ENCODE measurements at regions not wholly inside any gene's neighbourhood (a gene's known extent, or its start where the extent isn't known, plus 50 kb on each side); places are given as distances from the start of the nearest gene placed in this dataset.
"Not testable (repeated sequence)": the region's sequence is repeated elsewhere in the genome, so short reads cannot be mapped to it uniquely, and the experiment has no call there.

DNA sequence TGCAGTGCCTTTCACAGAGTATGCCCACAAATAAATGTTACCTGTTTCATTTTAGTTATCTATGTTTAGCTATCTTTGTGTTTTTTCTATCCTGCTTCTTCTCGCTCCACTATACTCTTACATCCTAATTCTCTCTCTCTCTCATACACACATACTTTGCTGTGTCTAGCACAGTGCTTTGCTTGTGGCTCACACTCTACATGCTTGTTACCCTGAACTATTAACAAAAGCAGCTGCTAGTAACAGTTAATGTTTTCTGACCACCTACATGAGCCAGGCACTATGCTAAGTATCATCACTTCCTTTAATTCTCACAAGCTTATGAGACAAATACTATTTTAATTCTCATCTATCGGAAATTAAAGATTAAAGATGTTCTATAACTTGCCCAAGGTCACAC, 390.5 kb upstream of the HNRNPA3 start:
- no peak for DNase-seq

DNA sequence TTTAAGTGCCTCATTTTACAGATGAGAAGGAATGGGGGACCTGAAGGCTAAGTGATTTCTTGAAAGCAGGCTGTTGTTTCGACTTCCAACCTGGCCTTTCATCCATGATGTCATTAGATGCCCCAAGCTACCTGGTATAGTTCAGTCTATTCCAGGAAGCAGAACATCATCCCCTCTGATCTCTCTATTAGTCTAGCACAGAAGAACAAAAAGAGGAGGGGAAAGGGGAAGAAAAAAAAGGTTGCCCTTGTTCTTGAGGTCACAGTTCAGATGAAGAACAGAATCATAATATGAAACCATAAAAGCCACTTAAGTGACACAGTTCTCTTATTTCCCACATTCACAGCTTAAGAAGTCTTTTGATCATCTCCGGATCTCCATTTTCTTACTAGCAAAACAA, 386.2 kb upstream of the HNRNPA3 start:
- DNase-seq = no peak

DNA sequence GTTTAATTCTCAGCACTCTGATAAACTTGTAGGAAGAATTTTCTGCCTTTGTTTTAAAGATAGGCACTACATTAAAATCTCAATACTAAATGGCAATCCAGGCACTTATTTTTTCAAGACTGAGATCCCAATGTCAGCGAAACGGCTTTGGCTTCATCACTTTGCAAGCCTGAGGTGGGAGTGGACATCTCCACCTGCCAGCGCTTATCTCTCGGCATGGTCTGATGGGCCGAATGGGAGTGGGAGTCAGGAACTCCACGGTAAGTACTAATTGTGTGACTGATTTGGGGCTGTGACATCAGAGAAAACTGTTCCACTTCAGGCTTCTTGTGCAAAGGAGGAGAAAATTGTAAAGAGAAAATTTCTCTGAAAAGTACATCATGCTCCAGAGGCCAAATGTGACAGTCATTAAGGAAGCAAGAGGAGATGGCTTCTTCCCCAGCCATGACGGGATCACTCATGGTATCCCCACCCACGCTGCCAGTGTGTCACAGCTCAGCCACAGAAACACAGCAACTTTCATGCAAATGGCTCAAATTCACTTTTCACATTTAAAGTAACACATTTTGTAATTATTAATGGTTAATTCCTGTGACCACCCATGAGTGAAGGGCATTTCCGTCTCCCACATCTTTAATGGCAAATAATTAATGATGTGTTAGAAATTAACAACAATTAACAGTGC, 385.5 kb upstream of the HNRNPA3 start:
- DNase-seq = no peak

DNA sequence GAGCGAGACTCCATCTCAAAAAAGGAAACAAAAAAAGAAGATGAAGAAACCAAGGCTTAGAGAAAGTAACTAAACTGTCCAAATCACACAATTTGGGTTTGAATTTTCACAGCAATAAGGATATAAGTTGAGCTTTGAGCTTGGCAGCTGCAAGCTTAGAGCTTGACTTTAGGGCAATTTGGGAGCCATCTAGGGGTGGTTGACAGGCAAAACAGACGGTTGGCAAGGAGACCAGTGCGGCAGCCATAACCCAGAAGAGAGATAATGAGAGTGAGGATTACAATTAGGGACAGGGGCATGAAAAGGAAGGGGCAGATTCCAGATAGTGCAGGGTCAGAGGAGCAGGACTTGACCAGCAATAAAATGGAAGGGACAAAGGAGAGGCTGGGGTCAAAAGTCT, 382.2 kb upstream of the HNRNPA3 start:
- no peak for DNase-seq

DNA sequence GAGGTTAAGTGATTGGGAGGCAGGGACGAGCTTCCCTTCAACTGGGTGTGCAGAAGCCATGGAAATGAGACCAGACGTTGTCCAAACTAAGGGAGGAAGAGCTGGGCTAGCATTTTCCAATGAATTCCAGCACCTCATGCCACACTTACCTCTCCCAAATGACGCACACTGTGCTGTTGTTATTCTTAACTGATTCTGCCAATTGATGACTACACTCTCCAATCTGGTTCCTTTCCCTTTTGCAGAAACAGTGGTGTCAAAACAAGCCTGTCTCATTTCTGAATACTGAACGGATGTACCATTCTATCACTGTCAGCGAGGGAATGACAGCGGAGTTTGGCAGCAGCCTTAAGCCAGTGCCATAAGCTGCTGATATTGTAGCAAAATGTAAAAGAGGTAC, 380.5 kb upstream of the HNRNPA3 start:
- DNase-seq = no peak

DNA sequence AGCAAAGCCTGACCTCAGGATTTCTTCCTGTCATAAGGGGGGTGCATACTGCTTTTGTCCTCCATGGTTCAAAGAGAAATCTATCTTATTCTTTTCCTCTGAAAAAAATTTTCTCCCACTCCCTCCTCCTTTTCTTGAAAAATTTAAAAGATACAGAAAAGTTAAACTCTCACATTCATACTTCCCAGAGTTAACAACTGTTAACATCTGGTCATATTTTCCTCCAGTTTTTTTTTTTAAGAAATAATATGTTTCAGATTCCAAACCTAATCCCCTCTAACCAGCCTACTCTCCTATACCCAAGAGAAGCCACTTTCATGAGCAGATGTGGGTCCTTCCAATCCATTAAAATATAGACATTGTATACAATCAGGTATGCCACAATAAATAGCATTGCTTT, 378.9 kb upstream of the HNRNPA3 start:
- DNase-seq = no peak

DNA sequence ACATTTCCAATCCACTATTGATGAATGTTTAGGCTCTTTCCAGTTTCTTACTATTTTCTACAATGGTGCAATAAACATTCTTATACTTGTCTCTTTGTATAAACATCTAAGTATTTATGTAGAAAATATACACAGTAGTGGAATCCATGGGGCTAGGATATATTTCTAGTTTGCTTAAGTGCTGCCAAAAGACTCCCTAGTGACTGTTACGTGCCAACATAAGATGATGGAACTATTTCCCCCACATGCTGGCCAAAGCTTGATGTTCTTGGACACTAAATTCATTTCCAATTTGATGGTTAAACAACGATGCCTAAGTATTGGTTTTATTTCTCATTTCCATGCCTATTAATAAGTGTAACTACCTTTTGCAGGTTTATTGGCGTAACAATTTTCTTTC, 378.4 kb upstream of the HNRNPA3 start:
- DNase-seq = no peak

DNA sequence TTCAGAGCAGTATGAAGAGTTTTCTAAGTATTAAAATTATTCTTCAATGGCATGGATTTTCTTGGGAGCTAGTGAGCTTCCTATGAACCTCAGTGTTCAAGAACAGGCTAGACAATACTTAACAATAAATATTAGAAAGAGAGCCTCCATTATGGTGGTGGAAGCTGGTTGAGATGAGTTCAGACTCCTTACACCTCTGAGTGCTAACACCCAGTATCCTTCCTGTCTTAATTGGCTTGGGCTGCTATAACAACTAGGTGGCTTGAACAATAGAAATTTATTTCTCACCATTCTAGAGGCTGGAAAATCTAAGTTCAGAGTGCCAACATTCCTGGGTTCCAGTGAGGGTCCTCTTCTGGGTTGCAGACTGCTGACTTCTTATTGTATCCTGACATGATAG, 369.4 kb upstream of the HNRNPA3 start:
- no peak for DNase-seq

DNA sequence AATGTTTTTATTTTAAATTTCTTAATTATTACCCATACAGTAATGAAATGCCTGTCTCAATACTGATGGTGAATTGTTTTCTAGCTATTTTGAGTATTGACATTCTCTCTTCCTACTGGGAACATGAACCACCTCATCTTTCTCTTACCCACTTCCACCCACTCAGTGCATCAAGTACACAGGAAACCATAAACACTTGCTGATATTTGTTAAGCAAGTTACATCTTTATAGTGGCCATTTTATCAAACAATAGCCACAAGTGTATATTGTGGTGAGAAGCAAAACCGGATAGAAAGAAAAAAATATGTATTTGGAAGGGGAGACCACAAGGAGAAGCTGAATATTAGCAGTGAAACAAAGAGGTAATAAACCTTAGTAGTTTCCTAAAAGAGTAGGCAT, 368.1 kb upstream of the HNRNPA3 start:
- no peak for DNase-seq

DNA sequence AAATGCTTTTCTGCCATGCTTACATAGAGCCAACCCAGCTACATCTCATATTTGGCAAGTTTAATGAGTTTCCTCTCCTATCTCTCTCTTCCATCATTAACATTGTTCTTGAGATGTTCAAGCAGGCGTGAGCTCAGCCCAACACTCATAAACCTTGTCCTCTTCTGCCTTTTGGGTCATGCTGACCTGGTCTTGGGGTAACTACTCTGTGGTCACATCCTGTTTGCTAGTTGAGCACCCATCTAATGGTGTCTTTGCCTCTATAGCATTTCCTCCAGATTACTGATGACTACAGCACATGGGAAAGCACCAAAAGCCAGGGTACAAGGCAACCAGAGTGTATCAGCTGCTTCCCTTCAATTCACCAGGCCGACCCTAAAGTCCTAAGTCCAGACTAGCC, 366.9 kb upstream of the HNRNPA3 start:
- DNase-seq = no peak

DNA sequence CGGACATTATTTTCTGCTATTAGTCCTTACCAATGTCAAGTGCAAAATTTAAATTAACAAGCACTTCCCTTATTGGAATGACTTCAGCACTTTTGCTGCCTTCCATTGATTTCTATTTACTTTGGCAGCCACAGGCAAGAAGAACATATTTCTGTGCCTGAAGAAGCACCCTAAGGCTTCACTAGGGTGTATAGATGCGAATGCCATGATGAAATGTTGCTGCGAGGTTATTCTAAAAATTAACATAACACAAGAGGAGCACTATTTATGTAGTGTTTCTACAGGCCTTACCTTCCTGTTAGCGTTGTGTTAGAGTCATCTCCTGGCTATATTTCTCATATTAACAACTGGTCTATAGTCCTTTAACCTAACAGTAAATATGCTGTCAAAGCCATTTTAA, 365.0 kb upstream of the HNRNPA3 start:
- no peak for DNase-seq

DNA sequence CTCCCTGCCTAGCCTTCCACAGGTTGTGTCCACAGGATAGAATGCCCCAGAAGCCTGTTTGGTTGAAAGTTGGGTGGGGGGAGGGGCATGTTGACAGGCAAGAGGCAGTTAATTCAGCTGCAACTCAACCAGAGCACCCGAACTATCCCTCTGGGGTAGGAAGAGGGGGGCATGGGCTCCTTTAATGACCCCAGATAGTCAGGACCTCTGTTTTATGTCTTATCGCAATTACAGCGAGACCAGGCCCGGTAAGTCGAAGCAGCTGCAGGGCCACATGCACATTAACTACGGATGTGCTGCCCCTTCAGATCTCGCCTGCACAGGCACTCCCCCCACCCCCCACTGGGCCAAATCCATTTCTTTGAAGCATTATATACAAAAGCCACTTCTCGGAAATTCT, 363.8 kb upstream of the HNRNPA3 start:
- DNase-seq = no peak

DNA sequence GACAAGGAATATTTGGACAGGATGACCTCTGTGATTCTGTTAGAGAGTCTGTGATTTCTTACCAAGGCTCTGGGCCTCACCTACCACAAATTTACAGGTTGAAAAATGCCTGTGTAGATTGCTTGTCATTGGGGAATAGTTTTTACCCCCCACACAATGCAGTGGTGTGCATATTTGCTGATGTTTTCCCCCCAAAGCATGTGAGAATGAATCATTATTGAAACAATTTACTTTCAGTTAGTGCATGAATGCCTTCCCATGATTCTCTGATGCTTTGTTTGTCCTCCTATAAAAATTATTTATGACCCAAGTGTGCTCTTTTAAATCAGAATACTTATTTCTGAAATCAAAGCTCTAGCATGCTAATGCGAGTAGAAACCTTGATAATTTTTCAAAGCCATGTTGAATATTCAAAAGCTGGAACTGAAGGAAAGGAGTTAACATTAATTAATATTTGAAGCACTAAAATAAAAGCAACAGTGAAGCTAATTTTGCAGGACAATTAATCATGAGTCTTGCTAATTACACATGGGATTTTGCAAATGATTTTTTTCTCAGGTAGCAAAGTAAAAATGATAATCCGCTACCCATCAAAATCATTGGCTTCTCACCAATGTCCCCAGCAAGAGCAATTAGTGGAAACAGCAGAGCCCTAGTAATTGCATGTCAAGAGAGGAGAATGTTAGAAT, 361.2 kb upstream of the HNRNPA3 start:
- DNase-seq = no peak

DNA sequence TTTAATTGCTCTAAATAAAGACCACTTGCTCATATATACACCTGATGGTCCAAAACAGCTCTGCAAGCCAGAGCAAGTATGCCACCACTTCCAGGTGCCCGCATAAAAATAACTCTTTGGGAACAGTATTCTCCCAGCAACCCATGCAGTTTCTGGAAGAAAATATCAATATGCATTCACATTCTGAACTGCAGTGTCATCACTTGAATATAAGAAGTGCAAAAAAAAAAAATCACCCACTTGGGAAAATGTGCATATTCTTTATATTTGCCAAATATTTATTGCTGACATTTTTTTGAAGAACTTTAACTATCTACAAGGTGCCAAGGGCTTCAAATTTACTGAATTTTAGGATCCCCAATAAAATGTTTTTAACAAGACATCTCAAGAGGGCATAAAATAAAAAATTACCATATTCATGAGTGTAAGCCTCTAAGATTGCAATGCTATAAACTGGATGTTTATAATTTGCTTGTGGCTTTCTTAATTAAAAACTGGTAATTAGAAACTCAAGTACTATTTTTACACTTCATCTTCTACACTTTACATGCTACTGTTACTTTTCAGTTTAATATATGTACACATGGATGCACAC, 360.6 kb upstream of the HNRNPA3 start:
- no peak for DNase-seq

DNA sequence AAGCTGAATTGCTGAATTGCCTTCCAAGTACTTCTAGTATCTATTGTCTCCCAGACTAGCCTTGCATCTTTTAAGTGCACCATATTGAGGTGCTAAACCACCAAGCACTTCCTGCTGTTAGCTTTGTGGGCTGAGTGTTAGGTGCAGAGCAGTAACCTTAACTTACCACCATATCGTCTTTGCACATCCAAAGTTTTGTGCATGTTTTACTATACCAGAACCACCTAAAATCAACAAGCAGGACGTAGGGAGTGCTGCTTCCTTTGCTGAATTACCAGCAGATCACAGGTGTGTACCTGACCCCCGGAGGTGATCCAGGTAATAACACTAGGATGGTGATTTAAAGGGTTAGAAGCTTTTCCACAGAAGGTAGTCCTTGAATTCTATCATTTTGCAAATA, 359.9 kb upstream of the HNRNPA3 start:
- DNase-seq = no peak

DNA sequence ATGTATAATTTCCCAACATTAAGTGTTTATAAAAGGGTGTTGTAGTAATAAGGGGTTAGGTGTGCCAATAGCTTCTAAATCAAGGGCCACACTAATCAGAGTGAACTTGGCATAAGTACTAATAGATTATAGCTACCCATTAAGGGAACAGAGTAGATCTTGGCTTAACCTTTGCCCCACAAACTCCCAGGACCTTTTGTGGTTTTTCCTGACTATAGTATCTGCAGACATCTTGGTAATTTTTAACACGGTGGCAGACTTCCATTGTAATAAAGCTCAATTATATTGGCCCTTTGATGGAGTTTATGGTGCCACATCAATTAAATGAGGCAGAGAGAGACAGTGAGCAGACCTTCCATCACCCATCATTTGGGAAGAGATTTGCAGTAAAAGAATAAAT, 358.5 kb upstream of the HNRNPA3 start:
- no peak for DNase-seq

DNA sequence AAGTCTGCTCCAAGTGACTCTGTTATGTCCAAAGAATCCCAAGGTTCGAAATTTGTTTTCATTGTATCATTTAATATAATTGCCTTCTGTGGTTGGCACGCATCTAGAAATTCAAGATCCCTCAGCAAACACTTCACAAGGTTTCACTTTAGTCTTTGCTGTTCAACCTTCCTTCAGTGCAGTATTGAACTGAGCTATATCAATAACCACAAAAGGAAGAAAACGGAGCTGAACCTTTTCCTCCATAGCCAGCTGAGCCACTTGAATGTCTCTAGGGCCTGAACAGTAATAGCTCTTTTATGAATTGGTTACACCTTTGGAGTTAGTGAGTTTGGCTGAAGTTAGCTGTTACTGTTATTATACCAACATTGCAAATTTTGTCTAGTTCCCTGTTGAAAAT, 357.7 kb upstream of the HNRNPA3 start:
- no peak for DNase-seq

DNA sequence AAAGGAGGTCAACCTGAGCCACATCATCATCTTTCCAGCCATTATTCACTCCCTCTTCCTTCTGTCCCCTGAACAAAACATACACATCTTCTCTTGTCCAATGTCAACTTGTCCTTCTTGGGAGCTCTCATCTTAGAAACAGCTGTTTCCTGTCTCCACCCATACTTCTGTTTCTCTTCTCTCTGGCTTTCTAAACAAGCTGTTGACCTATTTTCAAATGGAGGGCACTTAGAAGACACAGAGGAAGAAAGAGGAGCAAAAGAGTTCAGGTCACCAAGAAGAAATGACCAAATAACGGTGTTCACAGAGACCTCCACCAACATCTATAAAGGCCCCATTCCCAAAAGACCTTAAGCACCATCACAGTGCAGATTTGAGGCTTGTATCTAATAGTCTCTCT, 355.9 kb upstream of the HNRNPA3 start:
- DNase-seq = no peak

DNA sequence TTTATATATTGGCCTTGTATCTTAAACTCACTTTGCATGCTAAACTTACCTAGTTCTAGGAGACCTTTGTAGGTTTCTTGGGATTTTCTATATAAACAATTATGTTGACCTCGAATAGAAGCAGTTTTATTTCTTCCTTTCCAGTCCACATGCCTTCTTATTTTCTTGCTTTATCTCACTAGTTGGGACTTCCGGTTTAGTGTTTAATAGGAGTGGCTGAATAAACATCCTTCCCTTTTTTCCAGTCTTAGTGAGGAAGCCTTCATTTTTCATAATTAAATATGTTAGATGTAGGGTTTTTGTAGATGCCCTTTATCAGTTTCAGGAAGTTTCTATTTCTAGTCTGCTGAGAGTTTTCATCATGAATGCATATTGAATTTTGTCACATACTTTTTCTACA, 347.3 kb upstream of the HNRNPA3 start:
- no peak for DNase-seq

DNA sequence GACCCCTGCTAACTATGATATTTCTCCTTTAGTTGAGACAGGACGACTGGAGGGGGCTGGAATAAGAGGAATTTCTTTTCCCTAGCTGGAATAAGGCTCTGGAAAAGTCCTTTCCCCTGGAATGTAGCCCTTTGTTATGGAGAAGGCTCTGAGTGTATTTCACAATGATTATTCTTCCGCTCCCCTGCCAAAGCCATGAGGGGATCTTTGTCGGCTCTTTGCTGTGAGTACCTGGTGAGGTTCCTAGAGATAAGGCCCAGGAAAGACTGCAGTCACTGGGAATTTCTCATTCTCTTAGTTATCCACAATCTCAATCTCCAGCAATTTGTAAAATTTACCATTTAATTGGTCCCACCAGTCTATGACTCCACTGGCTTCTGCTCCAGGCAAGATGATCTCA, 340.2 kb upstream of the HNRNPA3 start:
- no peak for DNase-seq

DNA sequence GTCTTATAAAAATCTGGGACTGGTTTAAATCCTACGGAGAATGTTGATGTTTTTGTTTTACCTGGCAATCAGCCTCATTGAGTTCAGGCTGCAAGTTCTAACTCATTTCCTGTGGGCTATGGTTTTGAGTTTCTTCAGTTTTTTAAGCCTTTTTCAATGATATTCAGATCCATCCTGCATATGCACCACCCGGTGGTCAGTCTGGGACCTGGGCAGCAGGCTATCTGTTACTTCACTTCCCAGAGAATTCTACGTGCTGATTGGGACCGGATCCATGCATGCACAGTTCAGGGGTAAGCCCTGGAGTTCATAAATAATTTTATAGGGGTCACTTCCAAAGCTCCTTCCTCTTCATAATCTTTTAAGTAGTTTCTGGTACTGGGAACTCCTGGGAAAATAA, 339.2 kb upstream of the HNRNPA3 start:
- no peak for DNase-seq

DNA sequence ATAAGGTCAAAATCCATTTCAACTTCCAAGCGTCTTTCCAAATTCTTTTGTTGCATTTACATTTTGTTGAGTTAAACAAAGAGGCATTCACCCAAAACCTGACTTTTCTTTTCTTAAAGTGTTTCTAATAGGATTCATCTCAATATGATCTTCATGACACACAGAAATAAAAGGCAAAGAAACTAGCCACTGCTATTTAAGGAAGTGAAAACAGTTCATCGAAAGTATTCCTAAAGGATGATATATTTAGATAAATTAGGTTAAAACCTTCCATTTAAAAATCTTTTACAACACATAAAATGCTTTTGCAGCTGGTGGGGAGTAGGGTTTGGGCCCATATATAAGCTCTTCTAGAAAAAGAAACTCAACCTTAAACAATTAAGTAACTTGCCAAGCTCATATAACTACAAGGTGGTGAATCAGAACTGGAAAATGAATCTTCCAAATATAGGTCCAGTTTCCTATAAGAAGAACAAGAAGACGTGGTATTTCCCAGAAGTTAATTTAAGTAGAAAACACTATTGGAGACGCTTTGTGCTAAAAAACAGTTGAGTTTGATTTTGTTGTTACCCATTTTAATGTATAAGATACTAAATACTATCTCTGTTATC, 336.0 kb upstream of the HNRNPA3 start:
- no peak for DNase-seq

DNA sequence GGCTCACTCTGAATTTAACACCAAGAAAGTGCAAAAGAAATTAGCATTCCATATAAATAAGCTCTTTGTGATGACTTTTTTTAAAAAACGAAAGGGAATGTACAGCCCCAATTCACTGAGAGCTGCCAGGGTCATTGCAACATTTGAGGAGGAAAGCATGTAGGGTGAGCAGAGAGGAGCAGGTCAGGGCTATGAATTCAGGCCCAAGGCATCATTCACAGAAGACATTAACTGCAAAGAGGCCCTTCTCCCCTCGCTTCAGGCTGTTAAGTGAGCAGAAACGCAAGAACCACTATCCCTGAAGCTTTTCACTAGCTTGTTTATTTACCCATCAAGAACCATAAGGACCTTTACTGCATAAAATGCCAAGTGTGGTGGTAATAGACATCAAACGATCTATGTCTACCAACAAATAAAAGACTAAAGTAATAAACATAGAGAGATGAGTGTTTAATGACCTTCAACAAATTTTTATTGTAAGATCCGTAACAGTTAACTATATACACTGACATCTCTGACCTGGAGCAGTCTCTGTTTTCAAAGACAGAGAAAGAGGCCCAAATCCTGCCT, 333.1 kb upstream of the HNRNPA3 start:
- no peak for DNase-seq

DNA sequence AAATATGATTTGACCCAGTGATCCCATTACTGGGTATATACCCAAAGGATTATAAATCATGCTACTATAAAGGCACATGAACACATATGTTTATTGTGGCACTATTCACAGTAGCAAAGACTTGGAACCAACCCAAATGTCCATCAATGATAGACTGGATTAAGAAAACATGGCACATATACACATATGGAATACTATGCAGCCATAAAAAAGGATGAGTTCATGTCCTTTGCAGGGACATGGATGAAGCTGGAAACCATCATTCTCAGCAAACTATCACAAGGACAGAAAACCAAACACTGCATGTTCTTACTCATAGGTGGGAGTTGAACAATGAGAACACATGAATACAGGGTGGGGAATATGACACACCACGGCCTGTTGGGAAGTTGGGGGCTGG, 330.5 kb upstream of the HNRNPA3 start:
- not testable (repeated sequence) for DNase-seq
